WTC11 (cell line): ENCODE measurements at regions not wholly inside any gene's neighbourhood (a gene's known extent, or its start where the extent isn't known, plus 50 kb on each side); places are given as distances from the start of the nearest gene placed in this dataset.

Experiments used
- ATAC-seq: fragments of 200-7000 bp; cut with Tn5 transposase; 2 replicates; pipeline ENCODE4 v1.10.0; 2021; ENCODE audit warnings: mild to moderate bottlenecking, moderate library complexity
- CTCF ChIA-PET: fragments of 300-600 bp; sonication (Branson Sonifier 250); formaldehyde crosslinking; loops from one replicate; lab custom pipeline; 2021; ENCODE audit warnings: antibody characterized with exemption; lab: Charles Lee
- POLR2A ChIA-PET: fragments of 350-600 bp; sonication (Branson Sonifier 250); formaldehyde crosslinking; loops from one replicate; lab custom pipeline; 2021; ENCODE audit warnings: antibody characterized with exemption; lab: Charles Lee
- DNase-seq: peaks from one replicate; pipeline ENCODE4 v3.0.0; 2021; ENCODE audit warnings: low spot score
- H3K27ac Mint-ChIP-seq: 2 replicates; pipeline ENCODE4 v1.8.0; 2021; ENCODE audit warnings: mixed read lengths
- H3K27me3 Mint-ChIP-seq: 2 replicates; pipeline ENCODE4 v1.8.0; 2021; ENCODE audit warnings: low read depth, mild to moderate bottlenecking, moderate library complexity, mixed read lengths
- H3K36me3 Mint-ChIP-seq: 2 replicates; pipeline ENCODE4 v1.8.0; 2021; ENCODE audit warnings: mixed read lengths
- H3K4me1 Mint-ChIP-seq: 2 replicates; pipeline ENCODE4 v1.8.0; 2022; ENCODE audit warnings: mixed read lengths
- H3K4me3 Mint-ChIP-seq: 2 replicates; pipeline ENCODE4 v1.8.0; 2021; ENCODE audit warnings: mild to moderate bottlenecking, moderate library complexity, mixed read lengths
- H3K9me3 Mint-ChIP-seq: 2 replicates; pipeline ENCODE4 v1.8.0; 2021; ENCODE audit warnings: mixed read lengths
- ATF2 ChIP-seq: sonication (generic); formaldehyde crosslinking; IDR thresholded peaks from 2 replicates; pipeline ENCODE4 v1.8.1; 2022; ENCODE audit warnings: low read depth, missing genetic modification reagents, borderline replicate concordance
- ATF6 ChIP-seq: sonication (generic); formaldehyde crosslinking; IDR thresholded peaks from 2 replicates; pipeline ENCODE4 v1.8.1; 2023; ENCODE audit warnings: mild to moderate bottlenecking, missing genetic modification reagents
- CDX4 ChIP-seq: fragments of 250-450 bp; sonication (Bioruptor Pico); IDR thresholded peaks from 2 replicates; pipeline ENCODE4 v1.9.0; 2021; ENCODE audit warnings: moderate library complexity, mild to moderate bottlenecking, inconsistent platforms, borderline replicate concordance
- GRHL2 ChIP-seq: fragments of 250-450 bp; sonication (Bioruptor Pico); IDR thresholded peaks from 2 replicates; pipeline ENCODE4 v1.8.0; 2022; ENCODE audit warnings: mild to moderate bottlenecking, moderate library complexity; ENCODE audit not compliant: insufficient replicate concordance, severe bottlenecking
- MLX ChIP-seq: sonication (generic); formaldehyde crosslinking; IDR thresholded peaks from 2 replicates; pipeline ENCODE4 v1.8.1; 2023; ENCODE audit warnings: mild to moderate bottlenecking, missing genetic modification reagents, moderate library complexity
- MXD4 ChIP-seq: fragments of 250-450 bp; sonication (Bioruptor Pico); IDR thresholded peaks from 2 replicates; pipeline ENCODE4 v1.8.0; 2021; ENCODE audit warnings: mild to moderate bottlenecking, moderate library complexity, borderline replicate concordance
- NFE2L1 ChIP-seq: sonication (generic); formaldehyde crosslinking; IDR thresholded peaks from 2 replicates; pipeline ENCODE4 v1.8.1; 2023; ENCODE audit warnings: missing genetic modification reagents
- NR3C1 ChIP-seq: sonication (generic); formaldehyde crosslinking; conservative IDR thresholded peaks from 2 replicates; pipeline ENCODE4 v1.8.1; 2023; ENCODE audit warnings: low read depth, mild to moderate bottlenecking, missing genetic modification reagents
- PRRX2 ChIP-seq: fragments of 250-450 bp; sonication (Bioruptor Pico); IDR thresholded peaks from 2 replicates; pipeline ENCODE4 v1.8.0; 2021; ENCODE audit warnings: mild to moderate bottlenecking
- RORB ChIP-seq: fragments of 250-450 bp; sonication (Bioruptor Pico); IDR thresholded peaks from 2 replicates; pipeline ENCODE4 v1.9.0; 2021; ENCODE audit warnings: mild to moderate bottlenecking
- SMAD3 ChIP-seq: sonication (generic); formaldehyde crosslinking; IDR thresholded peaks from 2 replicates; pipeline ENCODE4 v1.8.0; 2022; ENCODE audit warnings: missing genetic modification reagents, mild to moderate bottlenecking, borderline replicate concordance
- TEAD1 ChIP-seq: sonication (generic); formaldehyde crosslinking; IDR thresholded peaks from 2 replicates; pipeline ENCODE4 v1.8.0; 2022; ENCODE audit warnings: mild to moderate bottlenecking, missing genetic modification reagents
- TP53 ChIP-seq: sonication (generic); formaldehyde crosslinking; IDR thresholded peaks from 2 replicates; pipeline ENCODE4 v1.8.1; 2023; ENCODE audit warnings: mild to moderate bottlenecking, missing genetic modification reagents
- USF2 ChIP-seq: sonication (generic); formaldehyde crosslinking; IDR thresholded peaks from 2 replicates; pipeline ENCODE4 v1.8.1; 2023; ENCODE audit warnings: mild to moderate bottlenecking, missing genetic modification reagents, moderate library complexity
- ZBTB43 ChIP-seq: sonication (generic); formaldehyde crosslinking; IDR thresholded peaks from 2 replicates; pipeline ENCODE4 v1.8.1; 2023; ENCODE audit warnings: mild to moderate bottlenecking, missing genetic modification reagents
- ZNF121 ChIP-seq: sonication (generic); formaldehyde crosslinking; IDR thresholded peaks from 2 replicates; pipeline ENCODE4 v1.8.0; 2023; ENCODE audit warnings: missing genetic modification reagents
- ZNF219 ChIP-seq: sonication (generic); formaldehyde crosslinking; IDR thresholded peaks from 2 replicates; pipeline ENCODE4 v1.8.0; 2023; ENCODE audit warnings: missing genetic modification reagents, mild to moderate bottlenecking, borderline replicate concordance
- ZNF416 ChIP-seq: fragments of 250-450 bp; sonication (Bioruptor Pico); IDR thresholded peaks from 2 replicates; pipeline ENCODE4 v1.9.0; 2021; ENCODE audit warnings: mild to moderate bottlenecking, inconsistent platforms
- ZNF512 ChIP-seq: sonication (generic); formaldehyde crosslinking; IDR thresholded peaks from 2 replicates; pipeline ENCODE4 v1.8.1; 2022; ENCODE audit warnings: missing genetic modification reagents, borderline replicate concordance
- ZNF532 ChIP-seq: fragments of 250-450 bp; sonication (Bioruptor Pico); IDR thresholded peaks from 2 replicates; pipeline ENCODE4 v1.9.0; 2021; ENCODE audit warnings: mild to moderate bottlenecking, borderline replicate concordance
- ZNF671 ChIP-seq: fragments of 250-450 bp; sonication (Bioruptor Pico); IDR thresholded peaks from 2 replicates; pipeline ENCODE4 v1.8.0; 2021; ENCODE audit warnings: mild to moderate bottlenecking
- ZSCAN18 ChIP-seq: fragments of 250-450 bp; sonication (Bioruptor Pico); IDR thresholded peaks from 2 replicates; pipeline ENCODE4 v2.1.2; 2022; ENCODE audit warnings: mild to moderate bottlenecking, moderate library complexity

GRCh38 chr3:164049847-164050246 is 1028.4 kb downstream of the SI start:
- TF ChIP-seq ZNF416 (CRISPR knock-in tag) (no peak), CDX4 (CRISPR knock-in tag) (no peak), ZBTB43 (no peak), ZNF671 (no peak), TEAD1 (CRISPR knock-in tag) (no peak), MXD4 (CRISPR knock-in tag) (no peak), SMAD3 (CRISPR knock-in tag) (no peak), USF2 (CRISPR knock-in tag) (no peak), ATF6 (CRISPR knock-in tag) (no peak), PRRX2 (CRISPR knock-in tag) (no peak), RORB (no peak), NFE2L1 (CRISPR knock-in tag) (no peak), ZNF512 (CRISPR knock-in tag) (no peak), GRHL2 (CRISPR knock-in tag) (no peak), ZNF219 (CRISPR knock-in tag) (no peak), NR3C1 (no peak), TP53 (CRISPR knock-in tag) (no peak)
- peaks cover 9% of the 10 kb centered on the region; the same call in 1 of the 2 replicates for H3K9me3 Mint-ChIP-seq
- no peaks in the 10 kb centered on the region for H3K36me3 Mint-ChIP-seq
- no peak for DNase-seq
- ATAC-seq = no peak
- no peak overlapping the region for H3K27ac Mint-ChIP-seq
- ChIA-PET CTCF (no interaction called here), POLR2A (no interaction called here)
- H3K4me1 Mint-ChIP-seq = no peaks in the 10 kb centered on the region
- no peak overlapping the region for H3K4me3 Mint-ChIP-seq
- H3K27me3 Mint-ChIP-seq = no peaks in the 10 kb centered on the region

- no peak overlapping the region for H3K4me3 Mint-ChIP-seq
- no peak overlapping the region for H3K27ac Mint-ChIP-seq
- H3K27me3 Mint-ChIP-seq = no peaks in the 10 kb centered on the region
- H3K4me1 Mint-ChIP-seq = no peaks in the 10 kb centered on the region
- 0 out of 2 replicates have a peak, but pooled peaks cover under 1% of the 10 kb centered on the region for H3K9me3 Mint-ChIP-seq
- H3K36me3 Mint-ChIP-seq = no peaks in the 10 kb centered on the region
- POLR2A ChIA-PET = no interaction called here
- DNase-seq (no peak), ATAC-seq (no peak)
- CTCF ChIA-PET = no interaction called here
- TF ChIP-seq ZNF416 (CRISPR knock-in tag) (no peak), NR3C1 (no peak), ATF2 (CRISPR knock-in tag) (no peak), ZNF532 (CRISPR knock-in tag) (no peak), ZSCAN18 (no peak), MLX (CRISPR knock-in tag) (no peak), ZNF121 (no peak)
These were observed 1029.8 kb downstream of the SI start for GRCh38 chr3:164048451-164048850.
